ENCODE measurements at regions not wholly inside any gene's neighbourhood (a gene's known extent, or its start where the extent isn't known, plus 50 kb on each side); places are given as distances from the start of the nearest gene placed in this dataset.
A peak's percentile ranks its signal among the peaks of the same experiment; 100 is the strongest.

DNA sequence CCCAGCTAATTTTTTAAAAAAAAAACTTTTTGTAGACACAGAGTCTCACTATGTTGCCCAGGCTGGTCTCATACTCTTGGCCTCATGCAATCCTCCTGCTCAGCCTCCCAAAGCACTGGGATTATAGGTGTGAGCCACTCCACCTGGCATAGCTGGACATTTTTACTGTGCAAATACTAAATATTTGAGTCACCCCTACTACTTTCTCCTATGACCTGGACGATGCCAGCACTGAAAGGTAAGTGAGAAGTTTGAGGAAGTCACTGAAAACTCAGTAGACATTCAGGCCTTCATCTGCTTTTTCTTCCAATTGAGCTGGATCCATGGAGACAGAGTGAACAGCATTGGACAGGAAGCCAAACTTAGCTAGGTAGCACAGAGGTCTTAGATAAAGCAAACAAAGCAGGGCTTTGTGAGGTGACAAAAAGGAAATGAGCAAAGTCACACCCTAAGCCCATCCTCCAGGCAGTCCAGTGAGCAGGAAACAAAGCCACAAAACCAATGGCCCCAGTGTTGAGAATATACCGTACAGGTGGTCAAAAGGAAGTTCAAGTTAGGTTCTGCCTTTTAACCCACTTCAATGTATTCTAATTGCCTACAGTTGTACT, 192.6 kb upstream of the RASA1 start:
- DNase-seq (peak; percentile 82), ATAC-seq (peak; percentile 94)
- CTCF ChIA-PET, result interaction anchor here (1.0 to 1.7 kb wide), 5 partner anchors 14 to 55 kb away, joined by 3 to 13 read pairs (median 3); no protein-coding TSS in a partner anchor
- no peaks in the 10 kb centered on the region for H3K27me3 Mint-ChIP-seq
- H3K9me3 Mint-ChIP-seq (ENCODE audit: low read depth), result peaks cover 2% of the 10 kb centered on the region
- peaks cover 20% of the 10 kb centered on the region for H3K36me3 Mint-ChIP-seq
- no peak overlapping the region for H3K4me3 Mint-ChIP-seq
- peaks cover 45% of the 10 kb centered on the region for H3K4me1 Mint-ChIP-seq
- H3K27ac Mint-ChIP-seq, result peak overlapping the region; percentile 93

- CTCF ChIA-PET, result no interaction called here
- no peak for ATAC-seq
- DNase-seq, result no peak
- Mint-ChIP-seq H3K9me3 (ENCODE audit: low read depth) (peaks cover 2% of the 10 kb centered on the region), H3K36me3 (peaks cover 20% of the 10 kb centered on the region), H3K27me3 (no peaks in the 10 kb centered on the region), H3K27ac (no peak overlapping the region), H3K4me1 (peaks cover 54% of the 10 kb centered on the region), H3K4me3 (no peak overlapping the region)
These were observed 191.3 kb upstream of the RASA1 start for GRCh38 chr5:87076411-87076810.

- Mint-ChIP-seq H3K9me3 (ENCODE audit: low read depth) (peaks cover 2% of the 10 kb centered on the region), H3K36me3 (peaks cover 20% of the 10 kb centered on the region)
- CTCF ChIA-PET, result no interaction called here
These were observed 190.8 kb upstream of the RASA1 start for GRCh38 chr5:87076931-87077330.

DNA sequence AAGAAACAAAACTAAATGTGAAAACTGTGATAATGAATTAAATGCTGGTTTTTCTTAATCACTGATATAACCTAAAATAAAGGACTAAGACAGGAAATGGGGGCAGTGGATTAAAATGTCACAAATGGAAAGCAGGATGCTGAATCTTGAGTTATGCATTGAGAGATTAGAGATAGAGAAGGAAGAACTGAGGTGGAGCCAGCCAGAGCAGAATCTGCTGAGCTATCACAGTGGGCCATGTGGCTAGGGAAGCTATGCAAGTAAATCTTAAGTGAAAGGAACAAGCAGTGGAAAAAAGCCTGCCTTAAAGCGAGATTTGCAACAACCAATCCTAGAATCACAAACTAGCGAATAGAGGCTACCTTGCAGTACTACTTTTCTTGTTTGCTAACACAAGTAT, 188.5 kb upstream of the RASA1 start:
- Mint-ChIP-seq H3K27ac (peak overlapping the region; percentile 45), H3K27me3 (no peaks in the 10 kb centered on the region), H3K36me3 (peaks cover 26% of the 10 kb centered on the region), H3K9me3 (ENCODE audit: low read depth) (peaks cover 2% of the 10 kb centered on the region), H3K4me3 (no peak overlapping the region), H3K4me1 (peaks cover 60% of the 10 kb centered on the region)
- ATAC-seq (no peak), DNase-seq (no peak)
- CTCF ChIA-PET, result no interaction called here

More at GRCh38 chr5:87076931-87077330, 190.8 kb upstream of the RASA1 start:
- Mint-ChIP-seq H3K4me3 (no peak overlapping the region), H3K4me1 (peaks cover 59% of the 10 kb centered on the region), H3K27me3 (no peaks in the 10 kb centered on the region), H3K27ac (no peak overlapping the region)
- DNase-seq, result no peak
- no peak for ATAC-seq

DNA sequence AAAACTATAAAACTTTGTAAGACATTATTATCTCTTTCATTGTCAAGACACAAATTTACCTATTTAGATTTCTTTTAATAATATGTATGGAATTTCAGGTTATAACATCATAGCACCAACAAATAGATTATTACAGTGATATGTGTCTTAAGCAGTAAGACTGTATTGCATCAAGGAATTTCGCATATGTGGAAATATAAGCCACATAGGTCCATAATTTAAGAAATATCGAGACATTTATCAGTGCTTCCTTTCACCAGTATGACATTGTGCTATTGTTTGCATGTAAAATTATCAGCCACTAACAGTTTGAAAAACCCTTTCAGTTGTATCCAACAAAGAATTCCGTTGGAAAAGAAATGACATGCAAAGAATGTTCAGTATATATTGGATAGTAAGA, 186.7 kb upstream of the RASA1 start:
- H3K27me3 Mint-ChIP-seq, result no peaks in the 10 kb centered on the region
- DNase-seq (no peak), ATAC-seq (peak; percentile 10)
- peaks cover 7% of the 10 kb centered on the region for H3K9me3 Mint-ChIP-seq (ENCODE audit: low read depth)
- H3K4me3 Mint-ChIP-seq, result peak overlapping the region; percentile 61
- H3K36me3 Mint-ChIP-seq, result peaks cover 24% of the 10 kb centered on the region
- H3K27ac Mint-ChIP-seq, result peak overlapping the region; percentile 93
- CTCF ChIA-PET, result no interaction called here
- H3K4me1 Mint-ChIP-seq, result peaks cover 42% of the 10 kb centered on the region

- peak; percentile 83 for DNase-seq
- Mint-ChIP-seq H3K36me3 (peaks cover 24% of the 10 kb centered on the region), H3K27me3 (no peaks in the 10 kb centered on the region), H3K9me3 (ENCODE audit: low read depth) (peaks cover 7% of the 10 kb centered on the region), H3K4me1 (peaks cover 41% of the 10 kb centered on the region), H3K27ac (peak overlapping the region; percentile 93), H3K4me3 (peak overlapping the region; percentile 61)
- ATAC-seq, result peak; percentile 88
- CTCF ChIA-PET, result no interaction called here
These were observed 185.9 kb upstream of the RASA1 start for GRCh38 chr5:87081511-87082372.

DNA sequence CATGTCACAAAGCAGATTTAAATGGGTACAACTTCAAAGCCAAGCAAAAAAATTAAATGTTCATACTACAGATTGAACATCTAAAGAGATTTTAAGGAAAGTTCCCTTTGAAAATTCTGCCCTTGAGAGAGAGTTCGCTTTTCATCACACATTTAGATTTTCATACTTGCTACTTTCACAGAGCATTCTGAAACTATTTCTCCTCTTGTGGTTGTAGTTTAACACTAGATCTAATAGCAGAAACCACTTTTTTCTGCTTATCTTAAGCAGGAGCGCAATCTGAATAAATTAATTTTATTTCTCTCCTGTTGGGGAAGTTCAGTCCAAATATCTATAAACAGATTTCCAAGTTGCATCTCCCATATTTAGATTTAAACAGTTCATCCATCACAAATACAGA, 173.3 kb upstream of the RASA1 start:
- ATAC-seq (no peak), DNase-seq (no peak)
- Mint-ChIP-seq H3K36me3 (peaks cover 8% of the 10 kb centered on the region), H3K27me3 (no peaks in the 10 kb centered on the region), H3K9me3 (ENCODE audit: low read depth) (peaks cover 2% of the 10 kb centered on the region), H3K4me1 (peaks cover 6% of the 10 kb centered on the region), H3K4me3 (no peak overlapping the region), H3K27ac (no peak overlapping the region)
- CTCF ChIA-PET, result no interaction called here

GRCh38 chr5:87094833-87095232, 172.8 kb upstream of the RASA1 start:
- no peak for ATAC-seq
- Mint-ChIP-seq H3K36me3 (peaks cover 7% of the 10 kb centered on the region), H3K4me1 (peaks cover 6% of the 10 kb centered on the region), H3K27ac (no peak overlapping the region), H3K9me3 (ENCODE audit: low read depth) (peaks cover 2% of the 10 kb centered on the region), H3K27me3 (no peaks in the 10 kb centered on the region), H3K4me3 (no peak overlapping the region)
- CTCF ChIA-PET, result interaction anchor here (1.0 kb wide), 1 partner anchor 25 kb away, joined by 3 read pairs; no protein-coding TSS in a partner anchor
- DNase-seq, result no peak

DNA sequence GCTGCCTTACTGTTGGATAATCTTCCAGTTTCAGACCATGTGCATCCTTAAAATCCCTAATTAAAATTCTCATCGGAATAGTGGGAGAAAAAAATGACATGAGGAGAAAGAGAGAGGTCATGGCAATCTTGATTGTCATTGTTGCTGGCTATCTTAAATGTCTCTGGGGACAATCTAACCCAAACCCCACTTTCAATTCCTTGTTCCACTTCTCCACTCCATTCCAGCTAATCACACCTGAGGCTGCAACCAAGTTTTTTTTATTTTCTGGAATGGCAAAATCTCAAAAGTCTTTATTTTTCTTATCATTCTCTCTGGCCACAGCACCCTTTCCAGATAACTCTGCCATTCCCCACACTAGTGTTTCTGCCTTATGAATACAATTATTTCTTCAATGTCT, 171.9 kb upstream of the RASA1 start:
- CTCF ChIA-PET, result interaction anchor here (1.0 kb wide), 1 partner anchor 26 kb away, joined by 3 read pairs; no protein-coding TSS in a partner anchor
- ATAC-seq (no peak), DNase-seq (no peak)
- H3K27me3 Mint-ChIP-seq, result no peaks in the 10 kb centered on the region
- no peak overlapping the region for H3K4me3 Mint-ChIP-seq
- H3K4me1 Mint-ChIP-seq, result peaks cover 6% of the 10 kb centered on the region
- no peaks in the 10 kb centered on the region for H3K9me3 Mint-ChIP-seq (ENCODE audit: low read depth)
- peaks cover 2% of the 10 kb centered on the region for H3K36me3 Mint-ChIP-seq
- no peak overlapping the region for H3K27ac Mint-ChIP-seq

- H3K27me3 Mint-ChIP-seq, result no peaks in the 10 kb centered on the region
These were observed 170.0 kb upstream of the RASA1 start for GRCh38 chr5:87097664-87098063.

GRCh38 chr5:87099291-87099839, 168.3 kb upstream of the RASA1 start:
- Mint-ChIP-seq H3K36me3 (peaks cover 2% of the 10 kb centered on the region), H3K4me3 (no peak overlapping the region), H3K27ac (no peak overlapping the region), H3K9me3 (ENCODE audit: low read depth) (no peaks in the 10 kb centered on the region), H3K4me1 (peaks cover 8% of the 10 kb centered on the region), H3K27me3 (no peaks in the 10 kb centered on the region)
- CTCF ChIA-PET, result interaction anchor here (1.1 to 1.6 kb wide), 2 partner anchors 8 to 22 kb away, joined by 3 to 4 read pairs; no protein-coding TSS in a partner anchor
- ATAC-seq (no peak), DNase-seq (no peak)

More at GRCh38 chr5:87097664-87098063, 170.0 kb upstream of the RASA1 start:
- no peak for ATAC-seq
- peaks cover 2% of the 10 kb centered on the region for H3K36me3 Mint-ChIP-seq
- H3K4me3 Mint-ChIP-seq, result no peak overlapping the region
- H3K9me3 Mint-ChIP-seq (ENCODE audit: low read depth), result no peaks in the 10 kb centered on the region
- no peak for DNase-seq
- CTCF ChIA-PET, result no interaction called here
- peaks cover 10% of the 10 kb centered on the region for H3K4me1 Mint-ChIP-seq
- H3K27ac Mint-ChIP-seq, result no peak overlapping the region

- no peak overlapping the region for H3K27ac Mint-ChIP-seq
- no peaks in the 10 kb centered on the region for H3K9me3 Mint-ChIP-seq (ENCODE audit: low read depth)
- peaks cover 2% of the 10 kb centered on the region for H3K36me3 Mint-ChIP-seq
- ATAC-seq (no peak), DNase-seq (no peak)
- H3K4me1 Mint-ChIP-seq, result peaks cover 6% of the 10 kb centered on the region
- H3K4me3 Mint-ChIP-seq, result no peak overlapping the region
- CTCF ChIA-PET, result interaction anchor here (1.1 kb wide), 2 partner anchors 17 to 22 kb away, joined by 3 read pairs; no protein-coding TSS in a partner anchor
- no peaks in the 10 kb centered on the region for H3K27me3 Mint-ChIP-seq
These were observed 167.7 kb upstream of the RASA1 start for GRCh38 chr5:87099968-87100367.

GRCh38 chr5:87101321-87101720, 166.4 kb upstream of the RASA1 start:
- CTCF ChIA-PET, result interaction anchor here (1.0 to 1.1 kb wide), 2 partner anchors 16 kb away, joined by 3 read pairs; no protein-coding TSS in a partner anchor
- Mint-ChIP-seq H3K4me1 (peaks cover 6% of the 10 kb centered on the region), H3K4me3 (no peak overlapping the region), H3K27me3 (no peaks in the 10 kb centered on the region), H3K36me3 (peaks cover 7% of the 10 kb centered on the region), H3K9me3 (ENCODE audit: low read depth) (peaks cover 4% of the 10 kb centered on the region), H3K27ac (no peak overlapping the region)
- ATAC-seq, result no peak
- DNase-seq, result no peak

Measured in activated CD8-positive, alpha-beta memory T cell treated with anti-CD3 and anti-CD28 coated beads, Interleukin-2, amount 10 ng/mL, durations not matched to agents 7 days and 5 days (primary cell).